Kidney (tissue), 13 donors: ENCODE measurements at regions not wholly inside any gene's neighbourhood (a gene's known extent, or its start where the extent isn't known, plus 50 kb on each side); places are given as distances from the start of the nearest gene placed in this dataset.

Experiments used
- DNase-seq, 5 donors: peaks; one replicate each; pipeline ENCODE4 v3.0.0-alpha.2; 2013 to 2020
- FAIRE-seq: peaks from 2 replicates; lab custom pipeline; 2012; peaks lifted over from hg19 to GRCh38; lab: Jason Lieb, UNC
- H3K27ac ChIP-seq, 2 donors: one replicate each; pipeline ENCODE4 v1.7.0; 2013; ENCODE audit warnings: low read depth in 2 of 2, low read length in 2 of 2, inconsistent platforms in 1 of 2
- H3K27me3 ChIP-seq: one replicate; pipeline ENCODE4 v1.7.1; 2013; ENCODE audit warnings: low read length, inconsistent platforms; ENCODE audit not compliant: control insufficient read depth, insufficient read depth
- H3K36me3 ChIP-seq, 3 donors: one replicate each; pipeline versions ENCODE4 v1.7.0 to v1.7.1; 2013; ENCODE audit warnings: low read length in 3 of 3, control low read depth in 1 of 3, inconsistent platforms in 1 of 3; ENCODE audit not compliant: insufficient read depth in 3 of 3, control insufficient read depth in 2 of 3
- H3K4me1 ChIP-seq, 3 donors: one replicate each; pipeline versions ENCODE4 v1.7.0 to v1.7.1; 2013; ENCODE audit warnings: low read length in 3 of 3, inconsistent platforms in 1 of 3, low read depth in 1 of 3; ENCODE audit not compliant: control insufficient read depth in 2 of 3, insufficient read depth in 2 of 3
- H3K4me3 ChIP-seq, 3 donors: one replicate each; pipeline versions ENCODE4 v1.7.0 to v1.8.1; 2013; ENCODE audit warnings: low read length in 3 of 3, control low read depth in 1 of 3, inconsistent platforms in 1 of 3
- H3K9ac ChIP-seq, 3 donors: one replicate each; pipeline versions ENCODE4 v1.7.0 to v1.7.1; 2013; ENCODE audit warnings: low read length in 3 of 3, control low read depth in 1 of 3, inconsistent platforms in 1 of 3
- H3K9me3 ChIP-seq, 3 donors: one replicate each; pipeline versions ENCODE4 v1.7.0 to v1.7.1; 2013; ENCODE audit warnings: low read length in 3 of 3, control low read depth in 1 of 3, inconsistent platforms in 1 of 3; ENCODE audit not compliant: control insufficient read depth in 2 of 3, insufficient read depth in 1 of 3
- intact Hi-C: fragments of 100-400 bp; cut with DNase I; formaldehyde crosslinking; loops from one replicate; pipeline ENCODE4 v1.11.1; 2022
- TF ChIP-seq, protein P1 (sequence below): IDR thresholded peaks from 3 replicates; pipeline ENCODE4 v1.5.1; 2012; ENCODE audit warnings: mild to moderate bottlenecking, moderate library complexity, borderline replicate concordance; ENCODE audit not compliant: insufficient read depth; ENCODE audit errors: extremely low read depth
- donor health status: control.
- donor health status: control.
- donor health status: control.
- donor health status: control.
- donor health status: control.
- donor health status: DM: yes; HTN: yes; CAD: no.
- donor health status: Normal renal cell carcinoma (clear cell type).

DNA sequence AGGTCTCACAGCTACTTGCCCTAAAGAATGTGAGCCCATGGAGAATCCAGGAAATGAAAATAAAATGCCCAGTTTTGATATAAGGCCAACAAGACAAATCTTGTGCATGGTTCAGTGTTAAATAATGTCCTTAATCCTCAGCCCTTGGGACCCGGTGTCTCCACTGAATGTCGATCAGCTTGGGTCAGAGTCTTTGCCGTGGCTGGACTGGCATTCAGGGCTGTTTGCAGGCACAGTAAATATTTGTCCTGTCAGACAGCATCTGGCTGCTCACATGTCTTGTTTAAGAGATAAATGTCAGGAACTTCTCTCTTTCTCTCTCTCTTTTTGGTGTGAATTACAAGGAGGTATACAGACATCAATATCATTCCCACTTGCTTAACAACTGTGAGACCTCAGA, 452.5 kb downstream of the FUT8 start:
- FAIRE-seq (no peak), DNase-seq (no peak)
- H3K9me3 ChIP-seq: no peaks in the 10 kb centered on the region
- H3K9ac ChIP-seq: no peak overlapping the region
- no peak overlapping the region for H3K4me3 ChIP-seq
- TF ChIP-seq, protein P1, sequence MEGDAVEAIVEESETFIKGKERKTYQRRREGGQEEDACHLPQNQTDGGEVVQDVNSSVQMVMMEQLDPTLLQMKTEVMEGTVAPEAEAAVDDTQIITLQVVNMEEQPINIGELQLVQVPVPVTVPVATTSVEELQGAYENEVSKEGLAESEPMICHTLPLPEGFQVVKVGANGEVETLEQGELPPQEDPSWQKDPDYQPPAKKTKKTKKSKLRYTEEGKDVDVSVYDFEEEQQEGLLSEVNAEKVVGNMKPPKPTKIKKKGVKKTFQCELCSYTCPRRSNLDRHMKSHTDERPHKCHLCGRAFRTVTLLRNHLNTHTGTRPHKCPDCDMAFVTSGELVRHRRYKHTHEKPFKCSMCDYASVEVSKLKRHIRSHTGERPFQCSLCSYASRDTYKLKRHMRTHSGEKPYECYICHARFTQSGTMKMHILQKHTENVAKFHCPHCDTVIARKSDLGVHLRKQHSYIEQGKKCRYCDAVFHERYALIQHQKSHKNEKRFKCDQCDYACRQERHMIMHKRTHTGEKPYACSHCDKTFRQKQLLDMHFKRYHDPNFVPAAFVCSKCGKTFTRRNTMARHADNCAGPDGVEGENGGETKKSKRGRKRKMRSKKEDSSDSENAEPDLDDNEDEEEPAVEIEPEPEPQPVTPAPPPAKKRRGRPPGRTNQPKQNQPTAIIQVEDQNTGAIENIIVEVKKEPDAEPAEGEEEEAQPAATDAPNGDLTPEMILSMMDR: no peak
- H3K4me1 ChIP-seq: no peaks in the 10 kb centered on the region
- H3K27me3 ChIP-seq: no peaks in the 10 kb centered on the region
- intact Hi-C loops: no loop called here
- H3K36me3 ChIP-seq: no peaks in the 10 kb centered on the region
- no peak overlapping the region for H3K27ac ChIP-seq

DNA sequence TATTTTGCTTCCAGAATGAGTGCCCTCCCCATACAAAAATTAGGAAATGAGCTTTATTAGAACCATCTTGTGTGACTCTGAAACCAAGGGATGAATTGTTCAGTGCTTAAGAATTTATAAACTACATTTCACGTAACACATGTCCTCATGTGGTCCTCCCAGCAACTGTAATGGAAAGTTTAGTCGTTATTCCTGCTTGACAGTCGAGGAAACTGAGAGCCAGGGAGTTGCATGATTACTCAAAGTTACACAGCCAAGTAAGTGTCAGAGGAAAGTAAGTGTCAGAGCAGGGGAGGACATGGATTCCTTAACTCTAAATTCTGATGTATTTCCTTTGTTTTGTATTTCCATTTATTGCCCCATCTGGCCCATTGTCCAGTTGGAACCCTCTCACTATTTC, 453.9 kb downstream of the FUT8 start:
- Histone ChIP-seq H3K27me3 (no peaks in the 10 kb centered on the region), H3K9me3 (no peaks in the 10 kb centered on the region), H3K4me3 (no peak overlapping the region), H3K36me3 (no peaks in the 10 kb centered on the region), H3K27ac (no peak overlapping the region), H3K9ac (no peak overlapping the region), H3K4me1 (no peaks in the 10 kb centered on the region)
- TF ChIP-seq, protein P1: no peak
- DNase-seq (no peak), FAIRE-seq (no peak)
- intact Hi-C loops: no loop called here

DNA sequence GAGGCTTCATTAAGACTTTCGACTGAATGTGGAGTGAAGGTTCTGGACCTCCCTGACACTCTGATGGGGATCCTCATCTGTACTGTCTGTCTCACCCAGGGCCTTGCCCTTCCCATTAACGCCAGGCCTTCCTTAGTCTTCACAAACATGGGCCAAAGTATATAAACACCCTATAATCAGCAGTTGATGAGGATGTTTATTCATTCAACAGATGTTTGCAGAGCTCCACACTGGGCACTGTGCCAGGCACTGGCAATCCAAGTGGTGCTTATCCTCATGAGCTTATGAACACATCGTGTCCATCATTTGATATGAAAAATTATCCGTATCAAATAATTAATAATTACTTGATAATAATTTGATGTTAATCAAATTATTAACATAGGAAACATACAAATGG, 454.4 kb downstream of the FUT8 start:
- intact Hi-C loops: no loop called here
- H3K27me3 ChIP-seq: no peaks in the 10 kb centered on the region
- FAIRE-seq: no peak

More for the DNA sequence above, 454.4 kb downstream of the FUT8 start:
- TF ChIP-seq, protein P1: no peak
- H3K9ac ChIP-seq: no peak overlapping the region
- DNase-seq: no peak
- no peaks in the 10 kb centered on the region for H3K9me3 ChIP-seq
- H3K27ac ChIP-seq: no peak overlapping the region
- H3K4me1 ChIP-seq: no peaks in the 10 kb centered on the region
- no peaks in the 10 kb centered on the region for H3K36me3 ChIP-seq
- no peak overlapping the region for H3K4me3 ChIP-seq
